Heart right ventricle (tissue), 16 donors: ENCODE measurements at regions not wholly inside any gene's neighbourhood (a gene's known extent, or its start where the extent isn't known, plus 50 kb on each side); places are given as distances from the start of the nearest gene placed in this dataset.
"Not testable (repeated sequence)": the region's sequence is repeated elsewhere in the genome, so short reads cannot be mapped to it uniquely, and the experiment has no call there.

Experiments used
- ATAC-seq, 8 donors: fragments of 200-7000 bp; cut with Tn5 transposase; one replicate each; pipeline ENCODE4 v1.9.1; 2020; ENCODE audit warnings: mild to moderate bottlenecking in 8 of 8, moderate library complexity in 8 of 8, moderate number of reproducible peaks in 1 of 8
- DNase-seq, 2 donors: peaks; one replicate each; pipeline ENCODE4 v3.0.0-alpha.2; 2020
- H3K27ac ChIP-seq, 10 donors: fragments of 200-600 bp; sonication (generic) in 2 of 10; one replicate each; pipeline versions ENCODE4 v1.5.0 to v1.8.0; 2020 to 2022; ENCODE audit warnings: mild to moderate bottlenecking in 3 of 10
- H3K27me3 ChIP-seq, 7 donors: fragments of 200-600 bp; one replicate each; pipeline ENCODE4 v1.8.0; 2021 to 2022; ENCODE audit warnings: mild to moderate bottlenecking in 2 of 7
- H3K36me3 ChIP-seq, 9 donors: fragments of 200-600 bp; sonication (generic) in 1 of 9; one replicate each; pipeline versions ENCODE4 v1.5.0 to v1.8.0; 2020 to 2022; ENCODE audit warnings: mild to moderate bottlenecking in 2 of 9
- H3K4me1 ChIP-seq, 9 donors: fragments of 200-600 bp; sonication (generic) in 1 of 9; one replicate each; pipeline versions ENCODE4 v1.5.0 to v1.8.0; 2020 to 2022; ENCODE audit warnings: mild to moderate bottlenecking in 4 of 9
- H3K4me3 ChIP-seq, 10 donors: fragments of 200-600 bp; sonication (generic) in 2 of 10; one replicate each; pipeline versions ENCODE4 v1.5.0 to v1.8.0; 2020 to 2022; ENCODE audit warnings: mild to moderate bottlenecking in 7 of 10, moderate library complexity in 2 of 10
- H3K9me3 ChIP-seq, 11 donors: fragments of 200-600 bp in 10 of 11; sonication (generic) in 2 of 11; one replicate each; pipeline versions ENCODE4 v1.5.0 to v1.8.0; 2013 to 2022; ENCODE audit warnings: mild to moderate bottlenecking in 2 of 11, control low read depth in 1 of 11, moderate library complexity in 1 of 11
- CTCF ChIP-seq, 9 donors: fragments of 200-600 bp; sonication (generic) in 2 of 9; IDR thresholded peaks; one replicate each; pipeline versions ENCODE4 v1.5.0 to v1.8.0; 2021 to 2022; ENCODE audit warnings: antibody characterized with exemption in 9 of 9, mild to moderate bottlenecking in 5 of 9, moderate library complexity in 1 of 9
- WGBS, 2 donors: extraction: QIAGEN DNeasy Blood & Tissue Kit; methylation state at CpG; one replicate each; pipeline ENCODE4 v1.1.7; 2013; ENCODE audit warnings: inconsistent platforms in 1 of 2; 5-methylcytosine and 5-hydroxymethylcytosine counted together
- intact Hi-C, 10 donors: fragments of 100-400 bp; cut with DNase I; formaldehyde crosslinking; loops; one replicate each; pipeline versions ENCODE4 v1.11.1 to v1.14.2; 2022
- donor health status: Arrhythmogenic right ventricular cardiomyopathy.
- donor health status: ischemic (EF 13 %, LVEDD 7.1; RV severe dilation, severe dysfunction).
- donor health status: healthy with polysubstance abuse.
- donor health status: DM: no; HTN: yes; CAD: no.
- donor health status: DM: no; HTN: no; CAD: no.
- donor health status: ischemic (EF 25% LVEDD 6.9; RV normal size, moderate dysfunction).
- donor health status: ischemic (EF 25% LVEDD 5.7; RV mildly dilated, moderate dysfunction).
- donor health status: healthy.
- donor health status: DM: yes; HTN: yes; CAD: no.
- donor health status: Ischemic cardiomyopathy.
- donor health status: ischemic (EF 35%, LVEDD 5.7; RV mildly dilated, moderate dysfunction).
- donor health status: nonischemic (EF 11% LVEDD 7.7; RV severe dilation, severe dysfunction).
- donor health status: DM: yes; HTN: yes; CAD: no.
- donor health status: PGD.
- donor health status: ischemic (EF 29% LVEDD 5.4; RV normal size, mild dysfunction).
- donor health status: nonischemic (EF 23%, LVEDD 6.1; RV moderate dilation, normal function).

DNA sequence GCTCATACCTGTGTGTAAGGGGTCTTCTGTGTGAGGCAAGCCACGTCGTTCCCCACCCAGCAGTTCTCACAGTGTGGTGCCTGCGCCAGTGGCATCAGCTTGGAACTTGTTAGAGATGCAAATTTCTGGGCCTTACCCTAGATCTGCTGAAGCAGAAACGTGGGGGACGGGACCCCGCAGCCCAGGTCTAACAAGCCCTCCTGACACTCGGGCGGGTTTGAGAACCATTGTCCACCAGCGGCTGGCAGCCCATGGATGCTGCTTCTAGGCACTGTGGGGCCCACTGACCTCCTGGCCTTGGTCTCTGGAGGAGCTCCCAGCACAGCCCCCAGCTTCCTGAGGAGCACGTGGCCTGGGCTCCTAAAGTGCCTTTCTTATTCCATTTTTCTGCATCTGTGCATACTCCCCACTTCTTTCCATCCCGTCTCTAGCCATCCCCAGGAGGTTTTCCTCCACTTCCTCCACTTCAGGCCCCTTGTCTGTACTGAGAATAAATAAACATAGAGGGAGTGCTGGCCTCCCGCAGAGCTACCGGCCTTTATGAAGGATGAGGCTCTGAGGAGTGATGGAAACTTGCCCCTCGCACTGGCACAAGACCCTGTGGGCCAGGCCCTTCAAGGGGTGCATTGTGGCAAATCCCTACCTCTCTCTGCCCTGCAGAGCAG lies 94.3 kb downstream of the GALR1 start:
- H3K27ac ChIP-seq: peak overlapping the region in 1 of 10 donors; percentile 59
- TF ChIP-seq CTCF (IDR thresholded peaks at IDR 0.05): no peak
- H3K27me3 ChIP-seq: peaks cover 0 to 20% (median 8%) of the 10 kb centered on the region in 7 donors
- DNase-seq (no peak), ATAC-seq (peak in 1 of 8 donors; percentile 28)
- 63 to 69% methylated on average over 14 of the region's 14 CpGs for WGBS, 2 donors
- H3K9me3 ChIP-seq: peaks cover 0 to 4% (median 0%) of the 10 kb centered on the region in 11 donors
- no peaks in the 10 kb centered on the region for H3K36me3 ChIP-seq
- intact Hi-C loops: no loop called here
- peaks cover 0 to 5% (median 0%) of the 10 kb centered on the region in 9 donors for H3K4me1 ChIP-seq
- H3K4me3 ChIP-seq: no peak overlapping the region

DNA sequence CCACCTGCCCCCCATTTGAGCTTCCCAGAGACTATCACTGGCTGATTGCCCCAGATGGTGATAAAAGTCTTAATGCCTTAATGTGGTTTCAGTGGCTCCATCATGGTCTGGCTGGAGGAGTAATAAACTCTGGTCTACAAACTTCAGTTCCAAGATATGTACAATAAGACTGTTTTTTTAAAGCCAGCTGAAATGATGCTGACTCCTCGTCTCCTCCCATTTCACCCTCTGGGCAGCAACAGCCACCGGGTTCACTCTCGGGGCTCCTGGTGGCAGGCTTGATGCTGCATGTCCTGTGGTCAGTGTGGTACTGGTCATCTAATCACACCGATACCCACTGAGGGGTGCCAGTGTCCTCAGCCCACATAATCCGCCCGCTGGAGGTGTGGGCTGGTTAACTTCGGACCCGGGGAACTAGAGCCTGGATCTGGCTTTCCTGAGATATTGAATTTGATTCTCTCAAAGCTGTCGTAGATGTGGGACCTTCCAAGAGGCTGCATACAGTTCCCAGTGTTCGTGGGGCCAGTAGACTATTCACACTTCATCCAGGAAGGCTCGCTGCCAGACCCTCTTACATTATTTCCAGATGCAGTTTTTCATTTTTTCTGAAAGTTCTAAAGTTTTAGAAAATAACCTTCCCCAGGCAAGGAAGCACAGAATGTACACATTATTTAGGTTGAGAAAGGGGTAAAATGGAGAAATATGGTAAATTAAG lies 95.3 kb downstream of the GALR1 start:
- H3K36me3 ChIP-seq: no peaks in the 10 kb centered on the region
- DNase-seq (peak in 1 of 2 donors; percentile 26), ATAC-seq (peak in 4 of 8 donors; percentile 52 to 69 (median 54))
- no peak overlapping the region for H3K4me3 ChIP-seq
- H3K4me1 ChIP-seq: peaks cover 0 to 5% (median 0%) of the 10 kb centered on the region in 9 donors
- peaks cover 0 to 12% (median 4%) of the 10 kb centered on the region in 7 donors for H3K27me3 ChIP-seq
- intact Hi-C loops: no loop called here
- peak overlapping the region in 3 of 10 donors; percentile 7 to 59 (median 51) for H3K27ac ChIP-seq
- TF ChIP-seq CTCF (IDR thresholded peaks at IDR 0.05): no peak
- WGBS, 2 donors: 62 to 70% methylated on average over 11 of the region's 11 CpGs
- peaks cover 0 to 4% (median 0%) of the 10 kb centered on the region in 11 donors for H3K9me3 ChIP-seq

DNA sequence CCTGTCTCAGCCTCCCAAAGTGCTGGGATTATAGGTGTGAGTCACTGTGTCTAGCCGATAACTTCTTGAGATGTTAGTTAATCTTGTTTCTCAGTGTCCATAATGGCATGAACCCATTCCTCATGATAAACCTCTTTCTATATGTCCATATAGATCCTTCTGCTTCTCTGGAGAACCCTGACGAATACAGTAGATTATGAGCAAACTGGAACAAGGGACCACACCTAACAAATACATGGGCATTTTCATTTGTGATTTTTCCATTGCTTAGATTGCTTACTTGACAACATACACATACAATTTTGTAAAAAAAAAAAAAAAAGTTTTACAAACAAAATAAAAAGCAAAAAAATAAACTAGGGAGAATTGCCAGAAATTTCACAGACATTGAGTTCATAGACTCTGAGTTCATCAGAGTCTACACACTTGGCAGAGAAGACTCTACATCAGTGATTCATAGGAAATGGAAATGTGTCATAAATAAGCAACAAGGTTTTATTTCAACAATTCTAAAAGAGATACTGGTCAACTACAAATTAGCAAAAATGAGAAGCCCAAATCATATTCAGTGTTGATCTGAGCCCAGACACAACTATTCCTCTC lies 96.7 kb downstream of the GALR1 start:
- peaks cover 0 to 4% (median 0%) of the 10 kb centered on the region in 11 donors for H3K9me3 ChIP-seq
- peak overlapping the region in 3 of 10 donors; percentile 7 to 59 (median 51) for H3K27ac ChIP-seq
- no peak overlapping the region for H3K4me3 ChIP-seq
- 79 to 81% methylated on average over 2 of the region's 2 CpGs for WGBS, 2 donors
- H3K27me3 ChIP-seq: peaks cover 0 to 7% (median 0%) of the 10 kb centered on the region in 7 donors
- no peak for DNase-seq
- H3K36me3 ChIP-seq: no peaks in the 10 kb centered on the region
- peak in 5 of 8 donors; percentile 29 to 63 (median 44) for ATAC-seq
- peaks cover 0 to 5% (median 0%) of the 10 kb centered on the region in 9 donors for H3K4me1 ChIP-seq
- TF ChIP-seq CTCF (IDR thresholded peaks at IDR 0.05): no peak
- intact Hi-C loops: no loop called here

DNA sequence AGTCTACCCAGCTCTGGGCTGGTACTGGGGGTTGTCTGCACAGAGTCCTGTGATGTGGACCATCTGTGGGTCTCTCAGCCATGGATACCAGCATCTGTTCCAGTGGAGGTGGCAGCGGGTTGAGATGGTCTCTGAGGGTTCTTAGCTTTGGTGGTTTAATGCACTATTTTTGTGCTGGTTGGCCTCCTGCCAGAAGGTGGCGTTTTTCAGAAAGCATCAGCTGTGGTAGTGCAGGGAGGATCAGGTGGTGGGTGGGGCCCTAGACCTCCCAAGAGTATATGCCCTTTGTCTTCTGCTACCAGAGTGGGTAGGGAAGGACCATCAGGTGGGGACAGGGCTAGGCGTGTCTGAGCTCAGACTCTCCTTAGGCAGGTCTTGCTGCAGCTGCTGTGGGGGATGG lies 103.7 kb downstream of the GALR1 start:
- ATAC-seq, intact Hi-C loops, H3K9me3 ChIP-seq, H3K36me3 ChIP-seq, H3K4me3 ChIP-seq, H3K27ac ChIP-seq, DNase-seq, H3K4me1 ChIP-seq: not testable (repeated sequence)
- peaks cover 0 to 26% (median 3%) of the 10 kb centered on the region in 7 donors for H3K27me3 ChIP-seq
- WGBS, 2 donors: 75 to 77% methylated on average over 3 of the region's 3 CpGs
